HUDEP-2 (cell line): ENCODE measurements at regions not wholly inside any gene's neighbourhood (a gene's known extent, or its start where the extent isn't known, plus 50 kb on each side); places are given as distances from the start of the nearest gene placed in this dataset.

Experiments used
- DNase-seq, 76 experiments: peaks; one replicate each; lab custom pipeline; 2025; ENCODE audit not compliant: unreplicated experiment in 76 of 76; lab: John Stamatoyannopoulos, UW

- DNase-seq = no peak
Observed at GRCh38 chr9:134487066-134487710, 154.4 kb upstream of the COL5A1 start.

GRCh38 chr9:134488331-134489280, 153.0 kb upstream of the COL5A1 start:
- DNase-seq = no peak

GRCh38 chr9:134489621-134490408, 151.8 kb upstream of the COL5A1 start:
- DNase-seq = no peak

- no peak for DNase-seq
Observed at GRCh38 chr9:134490446-134490845, 151.2 kb upstream of the COL5A1 start.

GRCh38 chr9:134491196-134491835, 150.3 kb upstream of the COL5A1 start:
- DNase-seq = no peak

GRCh38 chr9:134491856-134492255, 149.7 kb upstream of the COL5A1 start:
- DNase-seq = no peak

- DNase-seq = no peak
Observed at GRCh38 chr9:134492281-134492691, 149.3 kb upstream of the COL5A1 start.

- no peak for DNase-seq
Observed at GRCh38 chr9:134492721-134493460, 148.7 kb upstream of the COL5A1 start.

- no peak for DNase-seq
Observed at GRCh38 chr9:134493461-134494272, 147.9 kb upstream of the COL5A1 start.

GRCh38 chr9:134494273-134494815, 147.3 kb upstream of the COL5A1 start:
- no peak for DNase-seq

GRCh38 chr9:134494905-134495304, 146.7 kb upstream of the COL5A1 start:
- DNase-seq = no peak

- no peak for DNase-seq
Observed at GRCh38 chr9:134495881-134496412, 145.7 kb upstream of the COL5A1 start.

- no peak for DNase-seq
Observed at GRCh38 chr9:134496413-134497282, 145.0 kb upstream of the COL5A1 start.

- DNase-seq = no peak
Observed at GRCh38 chr9:134497283-134497860, 144.2 kb upstream of the COL5A1 start.

GRCh38 chr9:134498814-134499166, 142.8 kb upstream of the COL5A1 start:
- no peak for DNase-seq

GRCh38 chr9:134500931-134501760, 140.5 kb upstream of the COL5A1 start:
- no peak for DNase-seq
